Activated CD8-positive, alpha-beta T cell treated with anti-CD3 and anti-CD28 coated beads, Interleukin-2, amount 10 ng/mL, durations not matched to agents 7 days and 5 days (primary cell): ENCODE measurements at regions not wholly inside any gene's neighbourhood (a gene's known extent, or its start where the extent isn't known, plus 50 kb on each side); places are given as distances from the start of the nearest gene placed in this dataset.

Experiments used
- ATAC-seq: fragments of 150-1000 bp; cut with Tn5 transposase; one replicate; pipeline ENCODE4 v1.10.0; 2021; ENCODE audit warnings: moderate library complexity
- CTCF ChIA-PET: fragments of 350-600 bp; sonication (Branson Sonifier 250); formaldehyde crosslinking; loops from one replicate; lab custom pipeline; 2021; ENCODE audit warnings: antibody characterized with exemption; lab: Charles Lee
- POLR2A ChIA-PET: fragments of 350-600 bp; sonication (Branson Sonifier 250); formaldehyde crosslinking; loops from one replicate; lab custom pipeline; 2021; ENCODE audit warnings: antibody characterized with exemption; lab: Charles Lee
- DNase-seq: peaks from one replicate; pipeline ENCODE4 v3.0.0-alpha.2; 2020
- H3K27ac Mint-ChIP-seq: one replicate; pipeline ENCODE4 v1.8.0; 2021; ENCODE audit warnings: mild to moderate bottlenecking, mixed read lengths
- H3K27me3 Mint-ChIP-seq: one replicate; pipeline ENCODE4 v1.8.0; 2021; ENCODE audit warnings: low read depth, mixed read lengths
- H3K36me3 Mint-ChIP-seq: one replicate; pipeline ENCODE4 v1.8.0; 2021; ENCODE audit warnings: low read depth, mixed read lengths
- H3K4me1 Mint-ChIP-seq: one replicate; pipeline ENCODE4 v1.8.0; 2021; ENCODE audit warnings: low read depth, mixed read lengths
- H3K4me3 Mint-ChIP-seq: one replicate; pipeline ENCODE4 v1.8.0; 2021; ENCODE audit warnings: mild to moderate bottlenecking, mixed read lengths
- H3K9me3 Mint-ChIP-seq: one replicate; pipeline ENCODE4 v1.8.0; 2022; ENCODE audit warnings: mixed read lengths; ENCODE audit not compliant: insufficient read depth

DNA sequence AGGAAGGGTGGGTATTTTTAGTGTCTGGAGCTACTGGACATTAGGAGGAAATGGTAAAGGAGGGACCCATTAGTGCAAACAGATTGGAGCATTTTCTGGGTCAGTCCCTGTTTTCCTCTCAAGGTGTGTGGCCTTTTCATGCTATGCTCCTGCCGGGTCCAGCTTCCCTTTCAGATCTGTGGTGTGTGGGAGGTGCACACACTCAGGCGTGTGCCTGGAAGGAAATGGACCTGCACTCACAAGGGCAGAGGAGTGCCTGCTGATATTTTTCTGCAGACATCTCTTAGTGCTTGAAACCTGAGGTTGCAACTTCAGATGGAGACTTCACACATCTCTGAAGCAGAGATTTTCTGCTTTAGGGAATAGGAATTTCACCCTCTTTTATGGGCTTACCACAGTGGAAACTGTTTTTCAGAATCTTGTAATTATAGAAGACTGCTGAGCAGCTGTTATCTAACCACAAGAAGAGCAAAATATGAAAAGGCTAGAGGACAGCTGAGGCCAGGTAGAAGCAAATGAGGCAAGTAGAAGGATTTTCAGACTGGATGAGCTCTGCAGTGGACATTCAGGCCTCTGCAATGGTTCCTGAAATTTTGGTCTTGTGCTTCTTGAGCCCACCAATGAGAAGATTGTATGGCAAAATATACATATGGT, 764.3 kb downstream of the QKI start:
- no peaks in the 10 kb centered on the region for H3K36me3 Mint-ChIP-seq

DNA sequence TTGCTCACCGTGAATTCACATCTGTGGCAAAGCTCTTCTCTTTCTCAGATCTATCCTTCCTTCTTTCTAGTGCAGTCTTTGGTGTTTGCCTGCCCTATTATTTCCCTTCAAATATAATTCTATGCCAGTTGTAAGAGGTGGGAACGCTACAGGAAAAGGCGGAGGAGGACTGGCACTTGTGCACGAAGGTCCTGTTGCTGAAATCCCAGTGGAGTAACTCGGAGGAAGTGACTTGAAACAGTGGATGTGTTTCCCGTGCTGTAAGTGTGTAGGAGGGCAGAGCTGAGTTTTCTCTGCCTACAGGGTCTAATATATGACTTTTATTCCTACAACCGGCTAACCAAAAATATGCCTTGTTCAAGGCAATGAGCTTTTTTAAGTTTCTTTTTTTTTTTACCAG, 754.8 kb downstream of the QKI start:
- peaks cover 3% of the 10 kb centered on the region for H3K9me3 Mint-ChIP-seq
- DNase-seq (no peak), ATAC-seq (no peak)
- no peaks in the 10 kb centered on the region for H3K36me3 Mint-ChIP-seq
- no peaks in the 10 kb centered on the region for H3K4me1 Mint-ChIP-seq
- POLR2A ChIA-PET: no interaction called here
- CTCF ChIA-PET: interaction anchor here (0.9 kb wide), 1 partner anchor 9 kb away, joined by 3 read pairs; no protein-coding TSS in a partner anchor
- H3K27ac Mint-ChIP-seq: no peak overlapping the region
- no peak overlapping the region for H3K4me3 Mint-ChIP-seq
- no peaks in the 10 kb centered on the region for H3K27me3 Mint-ChIP-seq

More for the DNA sequence above, 764.3 kb downstream of the QKI start:
- ChIA-PET CTCF (interaction anchor here (0.8 to 1.0 kb wide), 2 partner anchors 10 to 69 kb away, joined by 3 read pairs; no protein-coding TSS in a partner anchor), POLR2A (no interaction called here)
- no peak overlapping the region for H3K4me3 Mint-ChIP-seq
- no peak overlapping the region for H3K27ac Mint-ChIP-seq
- H3K9me3 Mint-ChIP-seq: no peaks in the 10 kb centered on the region
- H3K4me1 Mint-ChIP-seq: no peaks in the 10 kb centered on the region
- no peaks in the 10 kb centered on the region for H3K27me3 Mint-ChIP-seq
- DNase-seq: no peak
- no peak for ATAC-seq

DNA sequence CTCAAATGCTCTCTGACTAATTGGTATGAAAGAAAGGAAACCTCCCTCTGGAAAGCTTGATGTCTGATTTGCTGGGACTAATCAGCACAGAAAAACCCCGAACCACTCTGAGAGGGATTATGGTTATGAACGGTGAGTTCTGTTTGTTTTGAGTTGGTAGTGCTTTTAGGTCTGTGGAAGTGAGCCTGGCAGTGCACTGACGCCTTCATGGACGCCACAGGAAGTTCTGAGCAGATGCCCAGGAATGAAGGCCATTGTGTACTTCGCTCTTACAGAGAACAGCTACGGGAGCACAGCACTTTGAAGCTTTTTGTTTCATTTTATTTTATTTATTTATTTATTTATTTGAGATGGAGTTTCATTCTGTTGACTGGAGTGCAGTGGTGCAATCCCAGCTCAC, 754.1 kb downstream of the QKI start:
- H3K4me1 Mint-ChIP-seq: no peaks in the 10 kb centered on the region
- ChIA-PET CTCF (interaction anchor here (0.6 to 0.9 kb wide), 2 partner anchors 10 to 47 kb away, joined by 3 read pairs; no protein-coding TSS in a partner anchor), POLR2A (no interaction called here)
- DNase-seq (no peak), ATAC-seq (no peak)
- no peak overlapping the region for H3K4me3 Mint-ChIP-seq
- H3K36me3 Mint-ChIP-seq: no peaks in the 10 kb centered on the region
- H3K9me3 Mint-ChIP-seq: peaks cover 3% of the 10 kb centered on the region
- no peaks in the 10 kb centered on the region for H3K27me3 Mint-ChIP-seq
- no peak overlapping the region for H3K27ac Mint-ChIP-seq

DNA sequence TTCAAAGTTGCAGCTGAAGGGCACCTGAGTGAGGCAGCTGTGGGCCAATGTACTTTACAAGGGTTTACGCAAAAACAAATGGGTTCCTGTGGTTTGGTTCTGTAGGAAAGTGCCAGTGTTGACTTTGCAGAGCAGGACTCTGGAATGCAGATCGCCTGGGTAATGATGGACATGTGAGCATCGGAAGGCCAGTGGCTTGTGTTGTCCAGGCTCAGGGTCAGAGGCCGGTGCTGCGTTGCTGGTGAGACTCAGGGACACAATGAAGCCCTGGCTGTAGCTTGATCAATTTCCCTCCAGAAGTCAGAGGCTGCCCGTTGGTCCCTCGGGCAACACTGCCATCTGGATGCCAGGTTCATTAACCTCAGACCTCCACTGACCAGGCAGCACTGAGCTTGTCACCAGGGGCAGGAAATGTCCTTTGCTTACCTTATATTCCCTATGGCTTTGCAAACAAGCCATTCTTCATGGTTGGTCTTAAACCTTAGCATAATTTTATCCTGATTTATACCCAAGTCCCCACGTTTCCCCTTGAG, 753.4 kb downstream of the QKI start:
- POLR2A ChIA-PET: no interaction called here
- Mint-ChIP-seq H3K27ac (no peak overlapping the region), H3K36me3 (no peaks in the 10 kb centered on the region), H3K4me1 (no peaks in the 10 kb centered on the region), H3K9me3 (peaks cover 3% of the 10 kb centered on the region), H3K27me3 (no peaks in the 10 kb centered on the region), H3K4me3 (no peak overlapping the region)
- ATAC-seq: no peak
- CTCF ChIA-PET: interaction anchor here (0.6 kb wide), 1 partner anchor 48 kb away, joined by 3 read pairs; no protein-coding TSS in a partner anchor
- DNase-seq: no peak

DNA sequence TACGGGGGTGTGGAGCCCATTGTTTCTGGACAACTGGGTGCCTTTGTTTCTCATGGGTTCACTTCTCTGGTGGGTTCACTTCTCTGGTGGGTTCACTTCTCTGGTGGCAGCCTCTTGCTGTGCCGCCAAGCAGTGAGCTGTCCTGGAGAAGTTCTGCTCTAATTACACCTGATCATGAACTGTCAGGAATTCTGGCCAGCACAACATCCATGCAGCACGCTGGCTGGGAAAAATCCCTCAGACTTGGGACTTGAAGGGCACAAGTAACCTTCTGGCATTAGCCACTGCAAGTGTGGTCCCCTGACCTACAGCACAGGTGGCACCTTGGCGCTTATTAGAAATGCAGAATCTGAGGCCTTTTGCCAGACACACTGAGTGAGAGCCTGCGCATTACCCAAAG, 752.5 kb downstream of the QKI start:
- Mint-ChIP-seq H3K27ac (no peak overlapping the region), H3K4me3 (no peak overlapping the region), H3K36me3 (no peaks in the 10 kb centered on the region), H3K4me1 (no peaks in the 10 kb centered on the region), H3K9me3 (peaks cover 3% of the 10 kb centered on the region), H3K27me3 (no peaks in the 10 kb centered on the region)
- ChIA-PET POLR2A (no interaction called here), CTCF (no interaction called here)
- ATAC-seq: no peak
- DNase-seq: no peak

DNA sequence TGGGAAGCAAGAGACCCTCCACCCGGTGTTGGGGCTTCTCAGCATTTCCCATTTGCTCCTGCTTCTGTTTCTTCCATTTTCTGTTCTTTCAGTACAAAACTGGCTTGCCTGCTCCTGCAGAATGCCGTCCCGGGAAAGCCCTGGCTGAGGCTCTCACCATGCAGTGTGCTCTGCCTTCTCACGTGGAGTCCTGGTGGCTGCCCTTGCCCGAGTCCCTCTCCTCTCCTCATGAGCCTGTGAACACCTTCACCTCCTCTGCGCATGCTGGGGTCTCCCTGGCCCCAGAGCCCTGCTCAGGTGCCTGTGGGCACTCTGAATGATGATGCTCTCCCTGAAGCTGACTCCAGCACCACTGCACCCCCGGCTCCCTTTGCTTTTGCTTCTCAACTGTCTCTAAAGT, 752.0 kb downstream of the QKI start:
- POLR2A ChIA-PET: no interaction called here
- Mint-ChIP-seq H3K4me1 (no peaks in the 10 kb centered on the region), H3K9me3 (peaks cover 3% of the 10 kb centered on the region), H3K4me3 (no peak overlapping the region), H3K36me3 (no peaks in the 10 kb centered on the region), H3K27ac (no peak overlapping the region), H3K27me3 (no peaks in the 10 kb centered on the region)
- CTCF ChIA-PET: no interaction called here
- no peak for DNase-seq
- no peak for ATAC-seq

DNA sequence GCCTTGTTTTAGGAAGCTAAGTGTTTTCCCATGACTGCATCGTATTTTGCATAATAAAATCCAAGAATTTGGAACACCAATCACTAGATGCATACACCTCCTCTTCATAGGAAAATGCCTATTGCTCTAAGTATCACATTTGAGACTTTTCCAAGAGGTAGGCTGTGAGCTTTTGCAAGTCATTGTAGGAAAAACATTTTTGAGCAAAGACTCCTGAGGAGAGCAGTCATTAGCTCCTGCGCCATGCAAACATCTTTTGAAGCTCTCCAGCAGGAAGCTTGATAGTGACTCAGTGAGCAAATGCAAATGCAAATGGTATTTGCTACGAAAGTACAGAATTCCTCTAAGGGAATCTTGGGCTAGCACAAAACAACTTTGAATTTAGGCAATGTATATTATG, 750.4 kb downstream of the QKI start:
- ChIA-PET CTCF (no interaction called here), POLR2A (no interaction called here)
- no peak overlapping the region for H3K27ac Mint-ChIP-seq
- no peaks in the 10 kb centered on the region for H3K27me3 Mint-ChIP-seq
- H3K36me3 Mint-ChIP-seq: no peaks in the 10 kb centered on the region
- H3K9me3 Mint-ChIP-seq: no peaks in the 10 kb centered on the region
- ATAC-seq (no peak), DNase-seq (no peak)
- H3K4me1 Mint-ChIP-seq: no peaks in the 10 kb centered on the region
- H3K4me3 Mint-ChIP-seq: no peak overlapping the region

DNA sequence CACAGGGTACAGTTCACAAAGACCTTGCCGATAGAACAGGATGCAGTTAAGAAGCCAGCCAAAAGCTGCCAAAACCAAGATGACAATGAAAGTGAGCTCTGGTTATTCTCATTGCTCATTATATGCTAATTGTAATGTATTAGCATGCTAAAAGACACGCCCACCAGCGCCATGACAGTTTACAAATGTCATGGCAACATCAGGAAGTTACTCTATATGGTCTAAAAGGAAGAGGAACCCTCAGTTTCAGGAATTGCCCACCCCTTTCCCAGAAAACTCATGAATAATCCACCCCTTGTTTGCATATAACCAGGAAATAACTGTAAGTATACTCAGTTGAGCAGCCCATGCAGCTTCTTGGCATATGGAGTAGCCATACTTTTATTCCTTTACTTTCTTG, 748.7 kb downstream of the QKI start:
- POLR2A ChIA-PET: no interaction called here
- no peaks in the 10 kb centered on the region for H3K27me3 Mint-ChIP-seq
- CTCF ChIA-PET: no interaction called here
- no peaks in the 10 kb centered on the region for H3K36me3 Mint-ChIP-seq
- no peak overlapping the region for H3K4me3 Mint-ChIP-seq
- no peak overlapping the region for H3K27ac Mint-ChIP-seq
- no peaks in the 10 kb centered on the region for H3K9me3 Mint-ChIP-seq
- H3K4me1 Mint-ChIP-seq: no peaks in the 10 kb centered on the region
- no peak for DNase-seq
- ATAC-seq: no peak

DNA sequence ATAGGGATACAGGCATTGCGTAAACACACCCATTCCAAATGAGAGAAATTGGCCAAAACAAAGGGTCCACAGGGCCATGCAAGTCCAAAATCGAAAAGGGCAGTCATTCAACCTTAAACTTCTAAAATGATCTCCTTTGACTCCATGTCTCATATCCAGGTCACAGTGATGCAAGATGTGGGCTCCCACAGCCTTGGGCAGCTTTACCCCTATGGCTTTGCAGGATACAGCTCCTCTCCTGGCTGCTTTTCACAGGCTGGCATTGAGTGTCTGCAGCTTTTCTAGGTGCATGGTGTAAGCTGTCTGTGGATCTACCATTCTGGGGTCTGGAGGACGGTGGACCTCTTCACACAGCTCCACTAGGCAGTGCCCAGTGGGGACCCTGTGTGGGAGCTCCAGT, 744.5 kb downstream of the QKI start:
- DNase-seq (no peak), ATAC-seq (no peak)
- Mint-ChIP-seq H3K36me3 (no peaks in the 10 kb centered on the region), H3K9me3 (no peaks in the 10 kb centered on the region), H3K27ac (no peak overlapping the region), H3K27me3 (no peaks in the 10 kb centered on the region), H3K4me3 (no peak overlapping the region), H3K4me1 (no peaks in the 10 kb centered on the region)
- ChIA-PET POLR2A (no interaction called here), CTCF (no interaction called here)

DNA sequence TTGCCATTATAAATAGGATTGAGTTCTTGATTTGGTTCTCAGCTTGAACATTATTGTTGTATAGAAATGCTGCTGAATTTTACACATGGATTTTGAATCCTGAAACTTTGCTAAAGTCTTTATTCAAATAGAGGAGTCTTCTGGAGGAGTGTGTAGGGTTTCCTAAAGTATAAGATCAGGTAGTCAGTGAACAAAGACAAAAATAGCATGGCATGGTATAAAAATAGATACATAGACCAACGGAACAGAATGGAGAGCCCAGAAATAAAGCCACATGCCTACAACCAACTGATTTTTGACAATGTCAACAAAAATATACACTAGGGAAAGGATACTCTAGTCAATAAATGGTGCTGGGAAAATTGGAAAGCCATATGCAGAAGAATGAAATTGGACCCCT, 740.1 kb downstream of the QKI start:
- Mint-ChIP-seq H3K4me3 (no peak overlapping the region), H3K36me3 (no peaks in the 10 kb centered on the region), H3K4me1 (no peaks in the 10 kb centered on the region), H3K9me3 (no peaks in the 10 kb centered on the region), H3K27me3 (no peaks in the 10 kb centered on the region), H3K27ac (no peak overlapping the region)
- CTCF ChIA-PET: no interaction called here
- ATAC-seq (no peak), DNase-seq (no peak)
- POLR2A ChIA-PET: no interaction called here

DNA sequence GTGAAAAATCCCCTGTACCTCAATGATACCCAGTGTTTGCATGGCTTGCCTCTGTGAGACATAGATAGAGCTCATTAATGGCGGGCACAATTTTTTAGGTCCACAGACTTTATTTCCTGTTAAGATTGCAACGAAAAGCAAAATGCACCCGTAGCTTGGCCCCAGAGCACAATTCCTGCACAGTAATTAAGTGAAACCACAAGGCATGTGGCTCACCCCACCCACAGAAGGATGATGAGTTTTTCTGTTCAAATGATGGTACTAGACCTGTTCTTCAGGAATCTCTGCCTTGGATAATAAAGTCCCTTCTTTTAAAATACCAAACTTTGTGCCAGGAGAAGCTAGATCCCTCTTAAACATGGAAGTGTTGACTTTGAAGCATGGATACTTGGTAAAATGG, 738.1 kb downstream of the QKI start:
- CTCF ChIA-PET: no interaction called here
- POLR2A ChIA-PET: no interaction called here
- Mint-ChIP-seq H3K27me3 (no peaks in the 10 kb centered on the region), H3K27ac (no peak overlapping the region), H3K4me3 (no peak overlapping the region), H3K4me1 (no peaks in the 10 kb centered on the region), H3K9me3 (no peaks in the 10 kb centered on the region), H3K36me3 (no peaks in the 10 kb centered on the region)
- ATAC-seq (no peak), DNase-seq (no peak)

DNA sequence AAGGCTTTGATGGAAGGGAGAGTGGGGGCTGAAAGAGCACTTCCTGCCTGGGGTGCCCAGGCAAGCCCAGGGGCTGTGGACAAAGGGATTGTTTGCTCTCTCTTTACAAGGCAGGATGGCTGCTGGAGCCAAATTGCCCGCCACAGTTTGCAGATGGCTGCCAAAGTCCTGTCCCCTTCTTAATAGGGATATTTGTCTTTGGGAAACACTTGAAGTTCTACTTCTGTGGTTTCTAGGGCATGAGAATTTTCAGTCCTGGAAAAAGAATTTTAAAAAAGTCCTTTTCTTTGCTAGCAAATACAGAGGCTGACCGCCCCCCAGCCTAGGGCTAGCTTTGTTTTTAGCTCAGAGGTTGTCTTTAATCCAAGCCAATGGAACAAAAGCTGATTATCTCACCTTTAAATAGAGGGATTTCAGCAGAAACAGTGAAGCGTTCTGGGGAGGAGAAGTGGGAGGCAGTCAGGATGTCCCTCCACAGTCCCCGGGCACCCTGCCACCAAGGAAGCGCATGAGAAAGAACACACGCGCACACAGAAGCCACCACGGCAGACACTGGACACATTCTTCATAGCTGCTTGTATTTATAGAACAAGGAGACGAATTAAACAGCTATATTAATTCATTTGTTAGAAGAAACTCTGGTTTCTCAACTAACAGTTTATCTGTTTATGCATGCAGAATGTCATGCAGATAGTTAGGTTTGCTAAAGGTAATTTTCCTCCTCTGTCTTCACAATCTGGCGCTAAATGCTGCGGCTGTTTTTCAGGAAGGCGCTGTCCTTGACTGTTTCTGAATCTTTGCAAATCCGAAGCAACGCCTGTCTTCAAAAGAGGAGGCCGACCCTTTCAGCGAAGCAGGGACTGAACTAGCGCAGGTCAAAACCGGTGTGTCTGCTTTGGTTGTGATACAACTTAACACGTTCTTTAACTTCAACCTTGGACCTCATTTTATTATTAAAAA, 736.9 kb downstream of the QKI start:
- Mint-ChIP-seq H3K4me1 (no peaks in the 10 kb centered on the region), H3K27ac (no peak overlapping the region), H3K36me3 (no peaks in the 10 kb centered on the region), H3K4me3 (no peak overlapping the region), H3K27me3 (no peaks in the 10 kb centered on the region), H3K9me3 (no peaks in the 10 kb centered on the region)
- ChIA-PET POLR2A (no interaction called here), CTCF (no interaction called here)
- no peak for ATAC-seq
- no peak for DNase-seq
